CD4-positive, CD25-positive, alpha-beta regulatory T cell (primary cell): ENCODE measurements at regions not wholly inside any gene's neighbourhood (a gene's known extent, or its start where the extent isn't known, plus 50 kb on each side); places are given as distances from the start of the nearest gene placed in this dataset.

ENCODE experiments used
- ATAC-seq, 2 donors: fragments of 150-1000 bp; cut with Tn5 transposase; one replicate each; pipeline ENCODE4 v1.10.0; 2021; ENCODE audit warnings: low read depth in 2 of 2, moderate number of reproducible peaks in 2 of 2, moderate library complexity in 1 of 2
- DNase-seq, 3 donors: peaks; one replicate each; pipeline versions ENCODE4 v3.0.0 to v3.0.0-alpha.2; 2012 to 2022; ENCODE audit warnings: mixed read lengths in 1 of 3
- H3K27ac ChIP-seq: one replicate; pipeline ENCODE4 v1.7.0; 2013; ENCODE audit warnings: mild to moderate bottlenecking, low read length; ENCODE audit not compliant: insufficient read depth, poor library complexity, severe bottlenecking
- H3K27me3 ChIP-seq: one replicate; pipeline ENCODE4 v1.7.0; 2013; ENCODE audit warnings: low read length; ENCODE audit not compliant: control insufficient read depth, insufficient read depth
- H3K36me3 ChIP-seq: one replicate; pipeline ENCODE4 v1.7.0; 2013; ENCODE audit warnings: mild to moderate bottlenecking, low read length, moderate library complexity; ENCODE audit not compliant: control insufficient read depth, insufficient read depth
- H3K4me1 ChIP-seq: 2 replicates; pipeline ENCODE4 v1.7.0; 2013; ENCODE audit warnings: mild to moderate bottlenecking, low read length; ENCODE audit not compliant: insufficient read depth, control insufficient read depth, poor library complexity, severe bottlenecking
- H3K4me3 ChIP-seq: one replicate; pipeline ENCODE4 v1.7.0; 2013; ENCODE audit warnings: low read depth, mild to moderate bottlenecking, low read length, moderate library complexity
- H3K9me3 ChIP-seq, 2 experiments: 1 replicate in 1 of 2; 2 replicates in 1 of 2; pipeline ENCODE4 v1.7.0; 2013; ENCODE audit warnings: low read length in 2 of 2, mild to moderate bottlenecking in 1 of 2, moderate library complexity in 1 of 2; ENCODE audit not compliant: control insufficient read depth in 2 of 2
- H3K27ac Mint-ChIP-seq, 3 donors: one replicate each; pipeline ENCODE4 v1.8.0; 2020 to 2022; ENCODE audit warnings: mild to moderate bottlenecking in 3 of 3, mixed read lengths in 3 of 3, moderate library complexity in 2 of 3
- H3K27me3 Mint-ChIP-seq: one replicate; pipeline ENCODE4 v1.8.0; 2022; ENCODE audit warnings: mild to moderate bottlenecking, mixed read lengths
- H3K36me3 Mint-ChIP-seq: one replicate; pipeline ENCODE4 v1.8.0; 2020; ENCODE audit warnings: mixed read lengths
- H3K4me1 Mint-ChIP-seq, 4 donors: one replicate each; pipeline ENCODE4 v1.8.0; 2020 to 2022; ENCODE audit warnings: mixed read lengths in 4 of 4, mild to moderate bottlenecking in 1 of 4
- H3K4me3 Mint-ChIP-seq, 4 donors: one replicate each; pipeline ENCODE4 v1.8.0; 2020 to 2022; ENCODE audit warnings: mild to moderate bottlenecking in 4 of 4, mixed read lengths in 4 of 4, moderate library complexity in 3 of 4
- H3K9me3 Mint-ChIP-seq, 7 donors: one replicate each; pipeline ENCODE4 v1.8.0; 2020 to 2022; ENCODE audit warnings: mixed read lengths in 7 of 7, mild to moderate bottlenecking in 3 of 7, moderate library complexity in 2 of 7

- H3K27ac Mint-ChIP-seq: no peak overlapping the region
- H3K4me1 Mint-ChIP-seq: no peaks in the 10 kb centered on the region
- no peaks in the 10 kb centered on the region for H3K27me3 Mint-ChIP-seq
- no peaks in the 10 kb centered on the region for H3K36me3 ChIP-seq
- peaks cover 0 to 3% (median 0%) of the 10 kb centered on the region in 7 donors for H3K9me3 Mint-ChIP-seq
- ATAC-seq (no peak), DNase-seq (no peak)
- no peak overlapping the region for H3K4me3 ChIP-seq
- H3K27ac ChIP-seq: no peak overlapping the region
- H3K4me3 Mint-ChIP-seq: no peak overlapping the region
- H3K27me3 ChIP-seq: no peaks in the 10 kb centered on the region
- H3K36me3 Mint-ChIP-seq: no peaks in the 10 kb centered on the region
- no peaks in the 10 kb centered on the region for H3K9me3 ChIP-seq
- no peaks in the 10 kb centered on the region for H3K4me1 ChIP-seq
Observed at GRCh38 chr18:76679259-76679658, 143.1 kb upstream of the ZNF236 start.

GRCh38 chr18:76678248-76678647 lies 144.1 kb upstream of the ZNF236 start:
- Mint-ChIP-seq H3K27ac (no peak overlapping the region), H3K36me3 (no peaks in the 10 kb centered on the region), H3K27me3 (no peaks in the 10 kb centered on the region), H3K4me3 (no peak overlapping the region), H3K9me3 (peaks cover 0 to 3% (median 0%) of the 10 kb centered on the region in 7 donors), H3K4me1 (no peaks in the 10 kb centered on the region)
- Histone ChIP-seq H3K4me1 (no peaks in the 10 kb centered on the region), H3K4me3 (no peak overlapping the region), H3K36me3 (no peaks in the 10 kb centered on the region), H3K9me3 (no peaks in the 10 kb centered on the region), H3K27me3 (no peaks in the 10 kb centered on the region), H3K27ac (no peak overlapping the region)
- ATAC-seq: no peak
- no peak for DNase-seq

GRCh38 chr18:76674596-76674995 lies 147.8 kb upstream of the ZNF236 start:
- H3K27ac ChIP-seq: no peak overlapping the region
- ATAC-seq: no peak
- H3K4me1 Mint-ChIP-seq: no peaks in the 10 kb centered on the region

GRCh38 chr18:76673281-76674185 lies 148.8 kb upstream of the ZNF236 start:
- Mint-ChIP-seq H3K4me3 (no peak overlapping the region), H3K27me3 (peaks cover 4% of the 10 kb centered on the region), H3K27ac (no peak overlapping the region), H3K4me1 (no peaks in the 10 kb centered on the region), H3K36me3 (no peaks in the 10 kb centered on the region), H3K9me3 (peaks cover 0 to 3% (median 0%) of the 10 kb centered on the region in 7 donors)
- Histone ChIP-seq H3K4me1 (no peaks in the 10 kb centered on the region), H3K4me3 (no peak overlapping the region), H3K36me3 (no peaks in the 10 kb centered on the region), H3K9me3 (no peaks in the 10 kb centered on the region), H3K27ac (no peak overlapping the region), H3K27me3 (no peaks in the 10 kb centered on the region)
- no peak for DNase-seq
- ATAC-seq: no peak

More at GRCh38 chr18:76674596-76674995, 147.8 kb upstream of the ZNF236 start:
- no peaks in the 10 kb centered on the region for H3K9me3 ChIP-seq
- H3K27me3 ChIP-seq: no peaks in the 10 kb centered on the region
- H3K27me3 Mint-ChIP-seq: peaks cover 4% of the 10 kb centered on the region
- H3K36me3 ChIP-seq: no peaks in the 10 kb centered on the region
- H3K9me3 Mint-ChIP-seq: peaks cover 0 to 3% (median 0%) of the 10 kb centered on the region in 7 donors
- no peak overlapping the region for H3K4me3 ChIP-seq
- H3K4me1 ChIP-seq: no peaks in the 10 kb centered on the region
- H3K4me3 Mint-ChIP-seq: no peak overlapping the region
- no peaks in the 10 kb centered on the region for H3K36me3 Mint-ChIP-seq
- DNase-seq: no peak
- no peak overlapping the region for H3K27ac Mint-ChIP-seq

- H3K9me3 ChIP-seq: no peaks in the 10 kb centered on the region
- Mint-ChIP-seq H3K4me3 (no peak overlapping the region), H3K27ac (no peak overlapping the region)
Observed at GRCh38 chr18:76672627-76673026, 149.7 kb upstream of the ZNF236 start.

GRCh38 chr18:76670564-76671288 lies 151.6 kb upstream of the ZNF236 start:
- Histone ChIP-seq H3K9me3 (no peaks in the 10 kb centered on the region), H3K27ac (no peak overlapping the region), H3K4me1 (no peaks in the 10 kb centered on the region), H3K4me3 (no peak overlapping the region), H3K27me3 (no peaks in the 10 kb centered on the region), H3K36me3 (no peaks in the 10 kb centered on the region)
- H3K4me1 Mint-ChIP-seq: no peaks in the 10 kb centered on the region
- no peak for DNase-seq
- peaks cover 6% of the 10 kb centered on the region for H3K27me3 Mint-ChIP-seq
- ATAC-seq: no peak
- H3K4me3 Mint-ChIP-seq: no peak overlapping the region
- peaks cover 0 to 2% (median 0%) of the 10 kb centered on the region in 7 donors for H3K9me3 Mint-ChIP-seq
- H3K27ac Mint-ChIP-seq: no peak overlapping the region
- H3K36me3 Mint-ChIP-seq: no peaks in the 10 kb centered on the region

More at GRCh38 chr18:76672627-76673026, 149.7 kb upstream of the ZNF236 start:
- Histone ChIP-seq H3K27me3 (no peaks in the 10 kb centered on the region), H3K4me3 (no peak overlapping the region), H3K36me3 (no peaks in the 10 kb centered on the region), H3K4me1 (no peaks in the 10 kb centered on the region), H3K27ac (no peak overlapping the region)
- Mint-ChIP-seq H3K4me1 (no peaks in the 10 kb centered on the region), H3K27me3 (peaks cover 4% of the 10 kb centered on the region), H3K9me3 (peaks cover 0 to 3% (median 0%) of the 10 kb centered on the region in 7 donors), H3K36me3 (no peaks in the 10 kb centered on the region)
- DNase-seq (no peak), ATAC-seq (no peak)

- Mint-ChIP-seq H3K36me3 (no peaks in the 10 kb centered on the region), H3K27me3 (peaks cover 9% of the 10 kb centered on the region), H3K4me3 (no peak overlapping the region), H3K4me1 (no peaks in the 10 kb centered on the region), H3K9me3 (peaks cover 0 to 3% (median 0%) of the 10 kb centered on the region in 7 donors), H3K27ac (no peak overlapping the region)
- ATAC-seq: no peak
- no peaks in the 10 kb centered on the region for H3K9me3 ChIP-seq
- no peaks in the 10 kb centered on the region for H3K36me3 ChIP-seq
- no peaks in the 10 kb centered on the region for H3K27me3 ChIP-seq
- no peak overlapping the region for H3K27ac ChIP-seq
- DNase-seq: no peak
- H3K4me3 ChIP-seq: no peak overlapping the region
- H3K4me1 ChIP-seq: no peaks in the 10 kb centered on the region
Observed at GRCh38 chr18:76668546-76668945, 153.8 kb upstream of the ZNF236 start.
